Stimulated activated CD4-positive, alpha-beta T cell treated with anti-CD3 and anti-CD28 coated beads, Interleukin-4, amount 100 ng/mL, for 24 hours (primary cell): ENCODE measurements at regions not wholly inside any gene's neighbourhood (a gene's known extent, or its start where the extent isn't known, plus 50 kb on each side); places are given as distances from the start of the nearest gene placed in this dataset.
"Not testable (repeated sequence)": the region's sequence is repeated elsewhere in the genome, so short reads cannot be mapped to it uniquely, and the experiment has no call there.

Experiments used
- DNase-seq: peaks from one replicate; pipeline ENCODE4 v3.0.0-alpha.2; 2020

GRCh38 chr6:150456466-150456865 lies 87.7 kb downstream of the IYD start:
- DNase-seq: no peak

- DNase-seq: no peak
Measured at GRCh38 chr6:150456902-150457643, 88.3 kb downstream of the IYD start.

- DNase-seq: no peak
Measured at GRCh38 chr6:150458579-150458978, 89.8 kb downstream of the IYD start.

- DNase-seq: no peak
Measured at GRCh38 chr6:150463852-150464251, 95.0 kb downstream of the IYD start.

- DNase-seq: no peak
Measured at GRCh38 chr6:150464966-150465365, 96.2 kb downstream of the IYD start.

GRCh38 chr6:150465610-150466009 lies 96.8 kb downstream of the IYD start:
- DNase-seq: no peak

GRCh38 chr6:150466196-150466595 lies 97.4 kb downstream of the IYD start:
- DNase-seq: no peak

DNA sequence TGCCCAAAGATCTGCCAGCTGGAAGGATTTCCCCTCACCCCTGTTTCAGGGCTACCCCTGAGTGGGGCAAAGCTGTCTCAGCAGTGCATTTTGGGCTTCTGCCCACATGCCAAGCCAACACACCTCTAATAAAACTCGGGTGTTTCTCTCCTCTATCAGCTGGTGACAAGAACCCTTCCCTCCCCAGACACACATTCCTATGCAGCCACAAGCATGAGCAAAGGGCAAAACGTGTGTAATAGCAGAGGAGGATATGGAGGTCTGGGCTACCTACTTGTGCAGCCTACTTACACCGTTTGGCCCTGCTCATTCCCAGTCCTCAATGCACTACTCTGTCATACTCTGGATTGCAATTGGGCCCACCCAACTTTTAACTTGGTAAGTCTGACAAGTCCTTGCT lies 101.3 kb downstream of the IYD start:
- no peak for DNase-seq

GRCh38 chr6:150470960-150471665 lies 102.3 kb downstream of the IYD start:
- DNase-seq: no peak

DNA sequence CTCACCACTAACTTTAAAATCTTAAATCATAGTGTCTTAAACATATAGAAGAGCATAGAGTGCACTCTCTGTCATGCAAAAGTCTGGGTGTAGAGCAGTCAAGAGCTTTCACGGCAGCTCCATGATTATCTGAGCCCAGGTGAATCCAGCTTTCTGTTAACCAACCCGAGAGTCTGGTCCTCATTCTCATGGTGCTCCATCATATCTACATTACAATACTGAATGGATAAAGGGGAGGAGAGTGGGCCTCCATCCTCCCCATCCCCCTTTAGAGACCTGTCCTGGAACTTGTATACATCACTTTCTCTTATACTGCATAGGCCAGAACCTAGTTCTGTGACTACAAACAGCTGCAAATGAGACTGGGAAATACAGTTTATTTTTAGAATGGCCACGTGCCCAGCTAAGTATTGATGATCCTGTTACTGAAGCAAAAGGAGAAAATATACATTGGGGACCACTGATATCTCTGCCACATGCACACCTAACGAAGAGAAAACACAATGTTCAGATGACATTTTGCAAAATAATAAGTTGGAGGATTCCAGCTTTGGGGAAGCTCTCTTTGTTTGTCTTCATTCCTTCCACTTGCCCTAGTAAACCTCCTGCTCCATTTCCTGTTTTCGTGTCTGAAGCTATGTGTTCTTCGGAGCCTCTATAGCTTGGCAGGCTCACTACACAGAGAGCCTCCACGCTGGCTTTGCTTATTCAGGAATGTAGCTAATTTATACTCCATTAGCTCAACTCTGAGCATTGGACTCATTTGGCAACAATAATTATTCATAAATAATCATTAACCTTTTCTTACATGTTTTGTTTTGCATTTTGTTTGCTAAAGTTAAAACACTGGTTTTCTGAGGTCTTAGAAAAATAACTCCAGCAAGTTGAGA lies 110.1 kb downstream of the IYD start:
- DNase-seq: no peak

- DNase-seq: no peak
Measured at GRCh38 chr6:150482883-150483409, 114.1 kb downstream of the IYD start.

DNA sequence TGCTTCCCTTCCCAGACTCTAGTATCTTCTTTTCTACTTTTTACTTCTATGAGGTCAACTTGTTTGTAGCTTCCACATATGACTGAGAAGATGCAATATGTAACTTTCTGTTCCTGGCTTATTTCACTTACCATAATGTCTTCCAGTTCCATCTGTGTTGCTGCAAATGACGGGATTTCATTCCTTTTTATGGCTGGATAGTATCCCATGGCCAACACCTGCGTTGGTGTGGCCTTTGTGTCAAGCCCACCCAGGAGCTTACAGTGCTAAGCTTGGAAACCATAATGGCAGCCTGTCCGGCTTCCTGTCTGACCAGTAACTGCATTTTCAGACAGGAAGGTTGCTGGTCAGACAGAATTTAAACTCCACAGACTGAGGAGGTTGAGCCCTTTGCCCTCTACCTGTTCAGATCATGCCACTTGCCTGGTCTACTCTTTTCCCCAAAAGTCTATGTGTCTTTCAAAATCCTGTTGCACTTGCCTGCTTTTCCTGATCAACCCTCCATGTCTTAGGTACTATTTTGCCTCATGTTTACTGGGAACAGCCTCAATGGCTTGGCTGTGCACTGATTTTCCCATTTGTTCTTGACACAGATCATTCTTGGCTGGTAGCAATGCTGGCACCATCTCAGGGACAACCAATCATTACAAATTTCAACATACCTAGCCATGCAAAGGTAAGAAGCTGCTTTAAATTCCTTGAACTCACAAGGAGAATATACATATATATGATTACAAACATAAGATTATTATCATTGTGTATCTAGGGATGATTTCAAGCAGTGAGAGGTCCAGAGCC lies 114.3 kb upstream of the PLEKHG1 start:
- DNase-seq: no peak

- no peak for DNase-seq
Measured at GRCh38 chr6:150486048-150486447, 113.6 kb upstream of the PLEKHG1 start.

DNA sequence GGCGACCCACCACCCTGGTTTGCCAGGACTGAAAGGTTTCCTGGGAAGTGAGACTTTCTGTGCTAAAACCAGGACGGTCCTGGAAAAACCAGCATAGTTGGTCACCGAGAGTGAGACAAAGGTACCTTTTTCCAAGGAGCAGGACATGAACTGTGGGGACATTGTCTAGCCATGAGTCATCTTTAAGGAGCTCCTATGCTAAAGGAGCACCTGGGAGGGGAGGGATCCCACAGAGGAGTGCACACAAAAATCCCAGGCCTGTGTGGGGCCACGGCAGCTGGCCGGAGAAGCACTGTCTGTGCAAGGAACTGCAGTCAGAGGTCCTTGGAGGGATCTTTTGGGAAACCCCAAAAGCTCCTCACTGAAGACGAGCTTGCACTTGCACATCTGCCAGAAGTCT lies 109.1 kb upstream of the PLEKHG1 start:
- DNase-seq: no peak

GRCh38 chr6:150491131-150491810 lies 108.4 kb upstream of the PLEKHG1 start:
- DNase-seq: peak; percentile 18

GRCh38 chr6:150491811-150492172 lies 107.9 kb upstream of the PLEKHG1 start:
- no peak for DNase-seq

- DNase-seq: no peak
Measured at GRCh38 chr6:150492507-150492906, 107.2 kb upstream of the PLEKHG1 start.

GRCh38 chr6:150492941-150493340 lies 106.7 kb upstream of the PLEKHG1 start:
- DNase-seq: no peak

- DNase-seq: not testable (repeated sequence)
Measured at GRCh38 chr6:150493552-150493951, 106.1 kb upstream of the PLEKHG1 start.

DNA sequence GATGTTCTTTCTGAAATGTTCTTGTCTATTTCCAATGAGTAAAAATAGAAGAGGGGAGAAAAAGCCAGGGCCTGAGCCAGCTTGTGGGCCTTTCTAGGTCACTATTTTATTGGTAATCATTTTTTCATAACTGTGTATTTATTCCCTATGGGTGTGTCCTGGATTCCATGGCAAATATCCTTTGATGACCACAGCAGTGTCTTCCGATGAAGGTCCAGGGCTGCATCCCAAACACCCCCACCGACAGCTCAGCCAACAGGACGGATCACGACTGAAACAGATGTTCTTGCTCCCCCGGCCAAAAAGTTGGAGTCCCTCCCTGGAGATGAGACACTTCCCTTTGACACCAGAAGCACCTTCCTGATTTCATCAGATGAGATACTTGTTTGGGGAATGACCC lies 105.4 kb upstream of the PLEKHG1 start:
- no peak for DNase-seq

- DNase-seq: no peak
Measured at GRCh38 chr6:150495126-150495525, 104.6 kb upstream of the PLEKHG1 start.

- no peak for DNase-seq
Measured at GRCh38 chr6:150496629-150497028, 103.1 kb upstream of the PLEKHG1 start.
